ENCODE measurements at regions not wholly inside any gene's neighbourhood (a gene's known extent, or its start where the extent isn't known, plus 50 kb on each side); places are given as distances from the start of the nearest gene placed in this dataset.
"Not testable (repeated sequence)": the region's sequence is repeated elsewhere in the genome, so short reads cannot be mapped to it uniquely, and the experiment has no call there.

GRCh38 chr9:32117291-32117690, 267.2 kb upstream of the ACO1 start:
- TF ChIP-seq EZH2 (IDR thresholded peaks at IDR 0.05; ENCODE audit: low read depth): no peak
- no peak for TF ChIP-seq CTCF (conservative IDR thresholded peaks at IDR 0.05)
- BruUV-seq (replicated peaks): no TSS peak
- DNase-seq: no peak

GRCh38 chr9:32128546-32128945, 255.9 kb upstream of the ACO1 start:
- no peaks in the 10 kb centered on the region for H3K9me2 ChIP-seq (ENCODE audit: insufficient read depth)
- no peaks in the 10 kb centered on the region for H3K4me1 ChIP-seq (replicated peaks; ENCODE audit: insufficient read depth)
- H2AFZ ChIP-seq: no peak overlapping the region
- H3K79me2 ChIP-seq (ENCODE audit: low read depth): no peaks in the 10 kb centered on the region
- BruUV-seq (replicated peaks): no TSS peak
- H3K27me3 ChIP-seq (ENCODE audit: insufficient read depth, low read depth): no peaks in the 10 kb centered on the region
- DNase-seq: no peak
- no peak for TF ChIP-seq EZH2 (IDR thresholded peaks at IDR 0.05; ENCODE audit: low read depth)
- TF ChIP-seq CTCF (conservative IDR thresholded peaks at IDR 0.05): no peak
- ChIA-PET POLR2A (ENCODE audit: unreplicated experiment) (no interaction called here), CTCF (no interaction called here)
- no peaks in the 10 kb centered on the region for H3K9me3 ChIP-seq (ENCODE audit: insufficient read depth, low read depth)
- no peaks in the 10 kb centered on the region for H3F3A ChIP-seq (ENCODE audit: insufficient read depth, low read depth)
- no peak overlapping the region for H3K27ac ChIP-seq
- no peaks in the 10 kb centered on the region for H3K36me3 ChIP-seq (ENCODE audit: low read depth)
- intact Hi-C loops (cut with micrococcal nuclease; ENCODE audit: unreplicated experiment): no loop called here
- H3K4me3 ChIP-seq: no peak overlapping the region
- no peak overlapping the region for H3K4me2 ChIP-seq
- H4K20me1 ChIP-seq (ENCODE audit: insufficient read depth): no peaks in the 10 kb centered on the region

More at GRCh38 chr9:32117291-32117690, 267.2 kb upstream of the ACO1 start:
- Histone ChIP-seq H4K20me1 (ENCODE audit: insufficient read depth) (no peaks in the 10 kb centered on the region), H3K27me3 (ENCODE audit: insufficient read depth, low read depth) (no peaks in the 10 kb centered on the region), H3K4me3 (no peak overlapping the region), H3K9me3 (ENCODE audit: insufficient read depth, low read depth) (no peaks in the 10 kb centered on the region), H3K4me1 (replicated peaks; ENCODE audit: insufficient read depth) (no peaks in the 10 kb centered on the region), H2AFZ (no peak overlapping the region), H3K27ac (no peak overlapping the region), H3K9me2 (ENCODE audit: insufficient read depth) (no peaks in the 10 kb centered on the region), H3K79me2 (ENCODE audit: low read depth) (no peaks in the 10 kb centered on the region), H3K4me2 (no peak overlapping the region), H3K36me3 (ENCODE audit: low read depth) (no peaks in the 10 kb centered on the region), H3F3A (ENCODE audit: insufficient read depth, low read depth) (no peaks in the 10 kb centered on the region)
- intact Hi-C loops (cut with micrococcal nuclease; ENCODE audit: unreplicated experiment): no loop called here
- ChIA-PET CTCF (no interaction called here), POLR2A (ENCODE audit: unreplicated experiment) (no interaction called here)

DNA sequence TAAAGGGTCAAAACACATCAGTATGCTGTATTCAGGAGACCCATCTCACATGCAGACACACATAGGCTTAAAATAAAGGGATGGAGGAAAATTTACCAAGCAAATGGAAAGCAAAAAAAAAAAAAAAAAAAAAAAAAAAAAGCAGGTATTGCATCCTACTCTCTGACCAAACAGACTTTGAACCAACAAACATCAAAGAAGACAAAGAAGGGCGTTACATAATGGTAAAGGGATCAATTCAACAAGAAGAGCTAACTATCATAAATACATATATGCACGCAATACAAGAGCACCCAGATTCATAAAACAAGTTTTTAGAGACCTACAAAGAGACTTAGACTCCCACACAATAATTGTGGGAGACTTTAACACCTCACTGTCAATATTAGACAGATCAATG, 253.7 kb upstream of the ACO1 start:
- H3F3A ChIP-seq (ENCODE audit: insufficient read depth, low read depth); H3K4me2 ChIP-seq; H3K4me1 ChIP-seq (replicated peaks; ENCODE audit: insufficient read depth); H3K79me2 ChIP-seq (ENCODE audit: low read depth); POLR2A ChIA-PET (ENCODE audit: unreplicated experiment); BruUV-seq (replicated peaks); DNase-seq; H4K20me1 ChIP-seq (ENCODE audit: insufficient read depth); H3K9me3 ChIP-seq (ENCODE audit: insufficient read depth, low read depth); H3K9me2 ChIP-seq (ENCODE audit: insufficient read depth); H3K4me3 ChIP-seq; CTCF ChIA-PET; H2AFZ ChIP-seq; H3K36me3 ChIP-seq (ENCODE audit: low read depth); H3K27ac ChIP-seq; intact Hi-C loops (cut with micrococcal nuclease; ENCODE audit: unreplicated experiment); H3K27me3 ChIP-seq (ENCODE audit: insufficient read depth, low read depth): not testable (repeated sequence)

- Histone ChIP-seq H3K36me3 (ENCODE audit: low read depth) (no peaks in the 10 kb centered on the region), H4K20me1 (ENCODE audit: insufficient read depth) (no peaks in the 10 kb centered on the region), H3F3A (ENCODE audit: insufficient read depth, low read depth) (no peaks in the 10 kb centered on the region), H2AFZ (no peak overlapping the region), H3K79me2 (ENCODE audit: low read depth) (no peaks in the 10 kb centered on the region), H3K9me3 (ENCODE audit: insufficient read depth, low read depth) (no peaks in the 10 kb centered on the region; the same call in 1 of the 2 replicates), H3K27me3 (ENCODE audit: insufficient read depth, low read depth) (no peaks in the 10 kb centered on the region), H3K27ac (no peak overlapping the region), H3K4me2 (no peak overlapping the region), H3K4me1 (replicated peaks; ENCODE audit: insufficient read depth) (no peaks in the 10 kb centered on the region), H3K9me2 (ENCODE audit: insufficient read depth) (no peaks in the 10 kb centered on the region), H3K4me3 (no peak overlapping the region)
- TF ChIP-seq CTCF (conservative IDR thresholded peaks at IDR 0.05): no peak
- TF ChIP-seq EZH2 (IDR thresholded peaks at IDR 0.05; ENCODE audit: low read depth): no peak
- ChIA-PET CTCF (no interaction called here), POLR2A (ENCODE audit: unreplicated experiment) (no interaction called here)
- no peak for DNase-seq
- intact Hi-C loops (cut with micrococcal nuclease; ENCODE audit: unreplicated experiment): no loop called here
- no TSS peak for BruUV-seq (replicated peaks)
These were observed 247.6 kb upstream of the ACO1 start for GRCh38 chr9:32136700-32137339.

Measured in PC-9 (cell line).